Mesenchymal stem cell (in vitro differentiated cells and primary cell): ENCODE measurements at regions not wholly inside any gene's neighbourhood (a gene's known extent, or its start where the extent isn't known, plus 50 kb on each side); places are given as distances from the start of the nearest gene placed in this dataset.

Experiments
- DNase-seq: peaks from one replicate; pipeline ENCODE4 v3.0.0-alpha.2; 2013
- H2AFZ ChIP-seq: one replicate; pipeline ENCODE4 v1.6.1; 2013; ENCODE audit warnings: low read depth, mild to moderate bottlenecking, control low read depth, inconsistent platforms, low read length, moderate library complexity
- H2AK5ac ChIP-seq: 2 replicates; pipeline ENCODE4 v1.6.1; 2013; ENCODE audit warnings: low read length, moderate library complexity, mild to moderate bottlenecking, inconsistent platforms; ENCODE audit not compliant: severe bottlenecking
- H2BK120ac ChIP-seq: one replicate; pipeline ENCODE4 v1.6.1; 2013; ENCODE audit warnings: low read depth, mild to moderate bottlenecking, inconsistent platforms, low read length, moderate library complexity
- H2BK12ac ChIP-seq, 2 experiments: one replicate each; pipeline ENCODE4 v1.6.1; 2013; ENCODE audit warnings: inconsistent platforms in 2 of 2, low read length in 2 of 2, mild to moderate bottlenecking in 2 of 2, moderate library complexity in 2 of 2, control low read depth in 1 of 2
- H2BK15ac ChIP-seq: one replicate; pipeline ENCODE4 v1.6.1; 2013; ENCODE audit warnings: mild to moderate bottlenecking, low read depth, inconsistent platforms; ENCODE audit not compliant: poor library complexity, severe bottlenecking
- H2BK5ac ChIP-seq: 2 replicates; pipeline ENCODE4 v1.6.1; 2013; ENCODE audit warnings: low read depth, mild to moderate bottlenecking, low read length, control low read depth, inconsistent platforms; ENCODE audit not compliant: poor library complexity, severe bottlenecking
- H3K14ac ChIP-seq, 2 experiments: one replicate each; pipeline ENCODE4 v1.6.1; 2013; ENCODE audit warnings: inconsistent platforms in 2 of 2, low read length in 2 of 2, control low read depth in 1 of 2, mild to moderate bottlenecking in 1 of 2, moderate library complexity in 1 of 2
- H3K18ac ChIP-seq, 2 experiments: one replicate each; pipeline ENCODE4 v1.6.1; 2013; ENCODE audit warnings: inconsistent platforms in 2 of 2, low read length in 2 of 2, control low read depth in 1 of 2, low read depth in 1 of 2, mild to moderate bottlenecking in 1 of 2
- H3K23ac ChIP-seq, 2 experiments: one replicate each; pipeline ENCODE4 v1.6.1; 2013; ENCODE audit warnings: inconsistent platforms in 2 of 2, low read length in 2 of 2, mild to moderate bottlenecking in 2 of 2, moderate library complexity in 2 of 2, control low read depth in 1 of 2
- H3K27ac ChIP-seq: 2 replicates; pipeline ENCODE4 v1.5.1; 2013; ENCODE audit warnings: mild to moderate bottlenecking, moderate library complexity, low read length, control low read depth, inconsistent platforms; ENCODE audit not compliant: poor library complexity, severe bottlenecking
- H3K27me3 ChIP-seq, 2 experiments: 2 replicates each; pipeline versions ENCODE4 v1.6.1 to v1.7.0; 2013; ENCODE audit warnings: low read length in 2 of 2, mild to moderate bottlenecking in 2 of 2, moderate library complexity in 2 of 2, control low read depth in 1 of 2, inconsistent platforms in 1 of 2; ENCODE audit not compliant: control insufficient read depth in 1 of 2, insufficient read depth in 1 of 2
- H3K36me3 ChIP-seq, 2 experiments: 2 replicates each; pipeline versions ENCODE4 v1.6.1 to v1.7.0; 2013; ENCODE audit warnings: low read length in 2 of 2, control low read depth in 1 of 2, inconsistent platforms in 1 of 2, low read depth in 1 of 2, mild to moderate bottlenecking in 1 of 2; ENCODE audit not compliant: insufficient read depth in 2 of 2, control insufficient read depth in 1 of 2
- H3K4ac ChIP-seq, 2 experiments: one replicate each; pipeline ENCODE4 v1.6.1; 2013; ENCODE audit warnings: inconsistent platforms in 2 of 2, low read length in 2 of 2, mild to moderate bottlenecking in 2 of 2, moderate library complexity in 2 of 2, control low read depth in 1 of 2, low read depth in 1 of 2
- H3K4me1 ChIP-seq: 2 replicates; pipeline ENCODE4 v1.6.1; 2013; ENCODE audit warnings: low read depth, low read length, control low read depth; ENCODE audit not compliant: control insufficient read depth, insufficient read depth
- H3K4me2 ChIP-seq: 2 replicates; pipeline ENCODE4 v1.6.1; 2013; ENCODE audit warnings: low read length, mild to moderate bottlenecking, inconsistent platforms; ENCODE audit not compliant: poor library complexity, severe bottlenecking
- H3K4me3 ChIP-seq, 2 experiments: 2 replicates each; pipeline versions ENCODE4 v1.5.1 to v1.7.0; 2013; ENCODE audit warnings: low read length in 2 of 2, mild to moderate bottlenecking in 2 of 2, control low read depth in 1 of 2, low read depth in 1 of 2; ENCODE audit not compliant: insufficient read depth in 1 of 2
- H3K79me1 ChIP-seq: replicated peaks from 2 replicates; pipeline ENCODE4 v1.6.1; 2013; ENCODE audit warnings: mild to moderate bottlenecking, control low read depth, low read length, inconsistent platforms; ENCODE audit not compliant: poor library complexity, severe bottlenecking
- H3K9ac ChIP-seq: 2 replicates; pipeline ENCODE4 v1.7.0; 2013; ENCODE audit warnings: mild to moderate bottlenecking, low read length, moderate library complexity
- H3K9me3 ChIP-seq: 2 replicates; pipeline ENCODE4 v1.7.0; 2013; ENCODE audit warnings: mild to moderate bottlenecking, low read length; ENCODE audit not compliant: control insufficient read depth
- H4K8ac ChIP-seq: one replicate; pipeline ENCODE4 v1.6.1; 2013; ENCODE audit warnings: inconsistent platforms, mild to moderate bottlenecking, low read length, moderate library complexity
- H4K91ac ChIP-seq: one replicate; pipeline ENCODE4 v1.6.1; 2013; ENCODE audit warnings: mild to moderate bottlenecking, low read length, inconsistent platforms
- WGBS: methylation state at CpG from one replicate; pipeline ENCODE4 v1.1.7; 2013; ENCODE audit warnings: mixed read lengths; 5-methylcytosine and 5-hydroxymethylcytosine counted together

DNA sequence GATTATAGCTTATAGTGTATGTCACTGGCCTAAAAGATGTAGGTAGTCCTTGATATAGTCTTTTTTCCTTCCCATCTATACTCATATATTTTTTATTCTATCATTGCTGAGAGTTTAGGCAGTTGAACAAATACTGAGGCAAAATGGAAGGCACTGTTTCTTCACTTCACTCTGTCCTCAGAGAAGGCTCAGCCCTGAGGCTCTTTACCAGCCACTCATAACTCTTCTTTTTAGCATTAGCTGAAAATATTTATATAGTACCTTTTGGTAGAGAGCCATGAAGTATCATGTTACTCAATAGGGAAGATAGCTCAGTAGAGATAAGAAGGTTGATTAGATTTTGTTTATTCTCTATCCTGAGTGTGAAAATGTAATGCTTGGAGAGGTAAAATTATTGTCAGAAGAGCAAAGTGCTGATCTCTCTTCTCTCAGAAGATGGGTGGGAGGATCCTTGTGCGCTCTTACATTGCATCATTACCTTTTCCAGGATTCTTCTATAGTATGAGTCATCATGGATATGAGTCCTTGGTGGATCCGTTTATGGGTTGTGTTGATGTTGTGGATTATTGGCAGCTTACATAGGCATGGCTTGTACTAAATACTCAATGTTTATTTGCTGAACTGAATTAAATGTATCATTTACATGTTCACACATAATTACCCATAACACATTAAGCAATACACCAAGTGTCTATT is 88.1 kb downstream of the ANXA1 start:
- H3K27me3 ChIP-seq = no peaks in the 10 kb centered on the region
- H2BK120ac ChIP-seq = no peak overlapping the region
- peak; percentile 70 for DNase-seq
- H3K9ac ChIP-seq = no peak overlapping the region
- H4K91ac ChIP-seq = no peak overlapping the region
- no peak overlapping the region for H3K23ac ChIP-seq
- no peak overlapping the region for H3K4ac ChIP-seq
- H3K79me1 ChIP-seq = no peaks in the 10 kb centered on the region
- H3K14ac ChIP-seq = no peak overlapping the region
- H3K4me2 ChIP-seq = no peak overlapping the region
- no peaks in the 10 kb centered on the region for H3K36me3 ChIP-seq
- H2BK5ac ChIP-seq = no peak overlapping the region
- no peak overlapping the region for H2BK12ac ChIP-seq
- no peak overlapping the region for H2AFZ ChIP-seq
- no peaks in the 10 kb centered on the region for H3K9me3 ChIP-seq
- H3K4me1 ChIP-seq = no peaks in the 10 kb centered on the region
- no peak overlapping the region for H3K18ac ChIP-seq
- no peak overlapping the region for H3K27ac ChIP-seq
- no peak overlapping the region for H2BK15ac ChIP-seq
- no peak overlapping the region for H2AK5ac ChIP-seq
- WGBS = 29% methylated on average over 2 of the region's 2 CpGs
- H4K8ac ChIP-seq = no peak overlapping the region
- no peak overlapping the region for H3K4me3 ChIP-seq

GRCh38 chr9:73243078-73243477 is 91.4 kb downstream of the ANXA1 start:
- H3K4ac ChIP-seq = no peak overlapping the region
- H3K4me1 ChIP-seq = no peaks in the 10 kb centered on the region
- no peak overlapping the region for H3K27ac ChIP-seq
- H4K8ac ChIP-seq = no peak overlapping the region
- no peak overlapping the region for H3K4me2 ChIP-seq
- WGBS = 72% methylated on average over 2 of the region's 2 CpGs
- no peak overlapping the region for H2BK120ac ChIP-seq
- no peak overlapping the region for H2BK12ac ChIP-seq
- H3K14ac ChIP-seq = no peak overlapping the region
- no peak overlapping the region for H2AK5ac ChIP-seq
- no peak overlapping the region for H2AFZ ChIP-seq
- no peak overlapping the region for H3K9ac ChIP-seq
- H2BK15ac ChIP-seq = no peak overlapping the region
- no peaks in the 10 kb centered on the region for H3K79me1 ChIP-seq
- H3K23ac ChIP-seq = no peak overlapping the region
- H3K36me3 ChIP-seq = no peaks in the 10 kb centered on the region
- H3K9me3 ChIP-seq = no peaks in the 10 kb centered on the region
- H3K27me3 ChIP-seq = no peaks in the 10 kb centered on the region
- no peak overlapping the region for H4K91ac ChIP-seq
- no peak overlapping the region for H3K18ac ChIP-seq
- no peak overlapping the region for H2BK5ac ChIP-seq
- DNase-seq = no peak
- no peak overlapping the region for H3K4me3 ChIP-seq

GRCh38 chr9:73259086-73259696 is 107.5 kb downstream of the ANXA1 start:
- no peak overlapping the region for H3K4me2 ChIP-seq
- no peak overlapping the region for H3K9ac ChIP-seq
- H4K8ac ChIP-seq = no peak overlapping the region
- H2BK15ac ChIP-seq = no peak overlapping the region
- H3K14ac ChIP-seq = no peak overlapping the region
- no peak overlapping the region for H3K4me3 ChIP-seq
- H3K27ac ChIP-seq = no peak overlapping the region
- no peaks in the 10 kb centered on the region for H3K27me3 ChIP-seq
- no peak overlapping the region for H2AFZ ChIP-seq
- H3K18ac ChIP-seq = no peak overlapping the region
- H3K9me3 ChIP-seq = no peaks in the 10 kb centered on the region
- H4K91ac ChIP-seq = no peak overlapping the region
- H2BK5ac ChIP-seq = no peak overlapping the region
- H3K4ac ChIP-seq = no peak overlapping the region
- no peak overlapping the region for H2AK5ac ChIP-seq
- H2BK12ac ChIP-seq = no peak overlapping the region
- no peaks in the 10 kb centered on the region for H3K4me1 ChIP-seq
- DNase-seq = no peak
- no peaks in the 10 kb centered on the region for H3K79me1 ChIP-seq
- no peak overlapping the region for H2BK120ac ChIP-seq
- 93% methylated on average over 12 of the region's 13 CpGs for WGBS
- H3K36me3 ChIP-seq = no peaks in the 10 kb centered on the region
- H3K23ac ChIP-seq = no peak overlapping the region

DNA sequence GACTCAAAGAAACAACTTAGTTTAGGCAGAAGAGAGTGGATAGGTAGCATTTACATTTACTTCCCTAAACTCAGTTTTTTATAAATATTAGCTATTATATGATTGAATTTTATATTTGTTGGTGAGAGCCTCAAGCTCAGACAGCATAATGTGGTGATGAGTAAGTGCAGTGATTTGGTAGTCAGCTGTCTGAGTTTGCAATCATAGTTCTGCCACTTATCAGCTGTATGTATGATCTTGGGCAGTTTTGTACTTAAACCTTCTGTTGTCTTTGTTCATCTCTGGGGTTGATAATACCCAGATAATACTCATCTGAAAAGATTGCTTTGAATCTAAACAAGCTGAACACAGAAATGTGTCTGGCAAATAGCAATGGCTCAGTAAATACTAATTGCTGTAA is 108.8 kb downstream of the ANXA1 start:
- Histone ChIP-seq H3K79me1 (no peaks in the 10 kb centered on the region), H3K4ac (no peak overlapping the region), H3K9me3 (no peaks in the 10 kb centered on the region), H2AK5ac (no peak overlapping the region), H3K27ac (no peak overlapping the region), H3K4me3 (no peak overlapping the region), H3K27me3 (no peaks in the 10 kb centered on the region), H4K91ac (no peak overlapping the region), H2BK5ac (no peak overlapping the region), H3K18ac (no peak overlapping the region), H2BK12ac (no peak overlapping the region), H3K4me2 (no peak overlapping the region), H3K23ac (no peak overlapping the region), H3K14ac (no peak overlapping the region), H2BK15ac (no peak overlapping the region), H3K4me1 (no peaks in the 10 kb centered on the region), H3K36me3 (no peaks in the 10 kb centered on the region), H3K9ac (no peak overlapping the region), H4K8ac (no peak overlapping the region), H2BK120ac (no peak overlapping the region), H2AFZ (no peak overlapping the region)
- peak; percentile 19 for DNase-seq
